ENCODE measurements at regions not wholly inside any gene's neighbourhood (a gene's known extent, or its start where the extent isn't known, plus 50 kb on each side); places are given as distances from the start of the nearest gene placed in this dataset.

DNA sequence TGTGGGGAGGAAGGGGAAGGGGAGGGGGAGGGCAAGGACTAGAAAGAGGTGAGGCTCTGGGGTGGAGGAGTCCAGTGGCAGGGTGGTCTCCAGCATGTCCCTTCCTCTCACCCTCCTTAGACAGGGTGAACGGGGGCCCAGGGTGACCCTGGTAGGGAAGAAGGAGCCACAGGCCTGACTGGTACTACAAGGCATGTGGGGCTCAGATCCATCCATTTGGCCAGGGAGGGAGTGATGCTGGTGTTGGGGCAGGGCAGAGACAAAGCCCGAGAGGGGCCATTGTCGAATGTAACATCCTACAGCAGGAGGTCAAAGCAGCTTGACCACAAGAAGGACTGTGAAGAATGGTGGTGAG lies 69.0 kb upstream of the SHISAL1 start:
- TF ChIP-seq, protein P1, sequence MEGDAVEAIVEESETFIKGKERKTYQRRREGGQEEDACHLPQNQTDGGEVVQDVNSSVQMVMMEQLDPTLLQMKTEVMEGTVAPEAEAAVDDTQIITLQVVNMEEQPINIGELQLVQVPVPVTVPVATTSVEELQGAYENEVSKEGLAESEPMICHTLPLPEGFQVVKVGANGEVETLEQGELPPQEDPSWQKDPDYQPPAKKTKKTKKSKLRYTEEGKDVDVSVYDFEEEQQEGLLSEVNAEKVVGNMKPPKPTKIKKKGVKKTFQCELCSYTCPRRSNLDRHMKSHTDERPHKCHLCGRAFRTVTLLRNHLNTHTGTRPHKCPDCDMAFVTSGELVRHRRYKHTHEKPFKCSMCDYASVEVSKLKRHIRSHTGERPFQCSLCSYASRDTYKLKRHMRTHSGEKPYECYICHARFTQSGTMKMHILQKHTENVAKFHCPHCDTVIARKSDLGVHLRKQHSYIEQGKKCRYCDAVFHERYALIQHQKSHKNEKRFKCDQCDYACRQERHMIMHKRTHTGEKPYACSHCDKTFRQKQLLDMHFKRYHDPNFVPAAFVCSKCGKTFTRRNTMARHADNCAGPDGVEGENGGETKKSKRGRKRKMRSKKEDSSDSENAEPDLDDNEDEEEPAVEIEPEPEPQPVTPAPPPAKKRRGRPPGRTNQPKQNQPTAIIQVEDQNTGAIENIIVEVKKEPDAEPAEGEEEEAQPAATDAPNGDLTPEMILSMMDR (IDR thresholded peaks at IDR 0.05), result no peak
- no peaks in the 10 kb centered on the region for H3K4me1 ChIP-seq
- intact Hi-C loops (cut with DNase I), result no loop called here
- H3K4me3 ChIP-seq, result no peak overlapping the region
- no peaks in the 10 kb centered on the region for H3K27me3 ChIP-seq
- H3K36me3 ChIP-seq, result no peaks in the 10 kb centered on the region
- DNase-seq (ENCODE audit: low spot score in 2 of 2), result no peak
- no peak overlapping the region for H3K27ac ChIP-seq
- peaks cover 4 to 7% of the 10 kb centered on the region in 2 donors for H3K9me3 ChIP-seq

DNA sequence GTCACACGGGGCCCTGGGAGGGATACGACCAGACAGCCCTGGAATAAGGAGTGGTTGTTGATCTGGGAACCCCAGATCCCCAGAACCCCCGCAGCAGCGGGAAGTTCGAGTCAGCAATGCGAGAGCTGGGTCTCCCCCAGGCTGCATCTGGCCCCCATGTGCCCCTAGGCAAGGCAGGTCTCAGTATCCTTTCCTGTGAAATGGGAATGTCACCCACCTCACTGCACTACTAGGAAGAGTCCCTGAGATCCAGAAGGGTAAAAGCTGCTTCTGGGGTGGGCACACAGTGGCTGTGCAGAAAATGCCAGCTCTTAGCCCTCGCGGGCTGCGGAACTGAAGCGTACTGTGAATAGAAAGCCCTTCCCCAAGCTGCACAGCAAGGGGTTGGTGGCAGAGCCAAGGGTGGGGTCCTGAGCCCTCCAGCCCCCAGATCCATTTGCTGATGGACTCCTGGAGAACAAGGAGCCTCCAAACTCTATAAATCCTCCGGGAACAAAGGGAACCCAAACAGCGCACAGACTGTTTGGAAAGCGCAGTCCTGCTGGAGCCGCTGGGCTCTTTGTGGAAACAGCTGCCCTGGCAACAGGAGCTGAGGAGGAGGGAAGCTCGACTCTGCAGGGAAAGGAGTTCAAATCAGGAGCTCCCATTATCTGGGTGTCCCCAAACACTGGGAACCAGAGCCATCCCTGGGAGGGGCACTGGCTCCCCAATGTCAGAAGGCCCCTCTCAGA lies 68.2 kb upstream of the SHISAL1 start:
- Histone ChIP-seq H3K4me3 (no peak overlapping the region), H3K4me1 (no peaks in the 10 kb centered on the region), H3K36me3 (no peaks in the 10 kb centered on the region), H3K9me3 (peaks cover 4 to 11% of the 10 kb centered on the region in 2 donors), H3K27ac (no peak overlapping the region), H3K27me3 (no peaks in the 10 kb centered on the region)
- TF ChIP-seq, protein P1 (IDR thresholded peaks at IDR 0.05), result no peak
- DNase-seq (ENCODE audit: low spot score in 2 of 2), result no peak
- intact Hi-C loops (cut with DNase I), result no loop called here

GRCh38 chr22:44379817-44380755 lies 67.3 kb upstream of the SHISAL1 start:
- H3K36me3 ChIP-seq, result no peaks in the 10 kb centered on the region
- H3K4me3 ChIP-seq, result no peak overlapping the region
- DNase-seq (ENCODE audit: low spot score in 2 of 2), result no peak
- TF ChIP-seq, protein P1 (IDR thresholded peaks at IDR 0.05), result no peak
- no peaks in the 10 kb centered on the region for H3K4me1 ChIP-seq
- peaks cover 4 to 16% of the 10 kb centered on the region in 2 donors for H3K9me3 ChIP-seq
- H3K27ac ChIP-seq, result no peak overlapping the region
- intact Hi-C loops (cut with DNase I), result no loop called here
- no peaks in the 10 kb centered on the region for H3K27me3 ChIP-seq

- Histone ChIP-seq H3K4me1 (no peaks in the 10 kb centered on the region), H3K27me3 (no peaks in the 10 kb centered on the region), H3K4me3 (no peak overlapping the region), H3K9me3 (peaks cover 4 to 16% of the 10 kb centered on the region in 2 donors), H3K27ac (no peak overlapping the region), H3K36me3 (no peaks in the 10 kb centered on the region)
- no peak for DNase-seq (ENCODE audit: low spot score in 2 of 2)
- intact Hi-C loops (cut with DNase I), result no loop called here
- TF ChIP-seq, protein P1 (IDR thresholded peaks at IDR 0.05), result no peak
Observed at GRCh38 chr22:44378380-44378779, 65.6 kb upstream of the SHISAL1 start.

DNA sequence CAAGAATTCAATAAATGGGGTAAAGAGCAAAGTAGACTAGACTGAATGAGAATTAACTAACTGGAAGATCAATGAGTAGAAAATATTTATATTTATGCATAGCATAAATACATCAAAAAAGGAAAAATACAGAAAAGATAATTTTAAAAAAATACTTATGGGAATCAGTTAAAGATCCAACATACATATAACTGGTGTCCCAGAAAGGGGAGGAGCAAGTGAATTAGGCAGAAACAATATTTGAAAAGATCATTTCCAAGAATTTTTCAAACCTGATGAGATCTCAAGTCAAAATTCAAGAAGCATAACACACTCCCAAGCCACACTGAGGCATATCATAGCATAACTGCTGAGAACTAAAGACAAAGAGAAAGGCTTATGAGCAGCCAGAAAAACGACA lies 62.7 kb upstream of the SHISAL1 start:
- H3K27me3 ChIP-seq, result no peaks in the 10 kb centered on the region
- DNase-seq (ENCODE audit: low spot score in 2 of 2), result no peak
- intact Hi-C loops (cut with DNase I), result no loop called here
- no peaks in the 10 kb centered on the region for H3K4me1 ChIP-seq
- peaks cover 4 to 16% of the 10 kb centered on the region in 2 donors for H3K9me3 ChIP-seq
- no peak overlapping the region for H3K4me3 ChIP-seq
- H3K36me3 ChIP-seq, result no peaks in the 10 kb centered on the region
- TF ChIP-seq, protein P1 (IDR thresholded peaks at IDR 0.05), result no peak
- H3K27ac ChIP-seq, result no peak overlapping the region
